ENCODE measurements at regions not wholly inside any gene's neighbourhood (a gene's known extent, or its start where the extent isn't known, plus 50 kb on each side); places are given as distances from the start of the nearest gene placed in this dataset.
A peak's percentile ranks its signal among the peaks of the same experiment; 100 is the strongest.

- peak; percentile 43 for DNase-seq
Measured at GRCh38 chr18:10289951-10290637, 164.3 kb upstream of the APCDD1 start.

GRCh38 chr18:10290638-10291235 lies 163.7 kb upstream of the APCDD1 start:
- DNase-seq, result no peak

GRCh38 chr18:10291568-10291981 lies 162.9 kb upstream of the APCDD1 start:
- DNase-seq, result peak; percentile 33

GRCh38 chr18:10293966-10294365 lies 160.5 kb upstream of the APCDD1 start:
- no peak for DNase-seq

- no peak for DNase-seq
Measured at GRCh38 chr18:10295751-10296150, 158.7 kb upstream of the APCDD1 start.

GRCh38 chr18:10296491-10296890 lies 157.9 kb upstream of the APCDD1 start:
- DNase-seq, result peak; percentile 39

- no peak for DNase-seq
Measured at GRCh38 chr18:10297086-10297485, 157.3 kb upstream of the APCDD1 start.

- DNase-seq, result no peak
Measured at GRCh38 chr18:10298346-10298745, 156.1 kb upstream of the APCDD1 start.

GRCh38 chr18:10299643-10300042 lies 154.8 kb upstream of the APCDD1 start:
- DNase-seq, result peak; percentile 82

- DNase-seq, result no peak
Measured at GRCh38 chr18:10300739-10301138, 153.7 kb upstream of the APCDD1 start.

- no peak for DNase-seq
Measured at GRCh38 chr18:10301831-10302483, 152.5 kb upstream of the APCDD1 start.

GRCh38 chr18:10303171-10303570 lies 151.3 kb upstream of the APCDD1 start:
- no peak for DNase-seq

GRCh38 chr18:10304853-10305252 lies 149.6 kb upstream of the APCDD1 start:
- DNase-seq, result peak; percentile 95

GRCh38 chr18:10306779-10307178 lies 147.7 kb upstream of the APCDD1 start:
- no peak for DNase-seq

- no peak for DNase-seq
Measured at GRCh38 chr18:10308154-10308553, 146.3 kb upstream of the APCDD1 start.

- DNase-seq, result no peak
Measured at GRCh38 chr18:10310626-10311025, 143.8 kb upstream of the APCDD1 start.

- DNase-seq, result peak; percentile 44
Measured at GRCh38 chr18:10312326-10313015, 142.0 kb upstream of the APCDD1 start.

GRCh38 chr18:10313016-10313342 lies 141.5 kb upstream of the APCDD1 start:
- no peak for DNase-seq

GRCh38 chr18:10314066-10314465 lies 140.4 kb upstream of the APCDD1 start:
- no peak for DNase-seq

GRCh38 chr18:10315522-10315921 lies 138.9 kb upstream of the APCDD1 start:
- no peak for DNase-seq

- no peak for DNase-seq
Measured at GRCh38 chr18:10316778-10317177, 137.7 kb upstream of the APCDD1 start.

- no peak for DNase-seq
Measured at GRCh38 chr18:10317864-10318690, 136.4 kb upstream of the APCDD1 start.

GRCh38 chr18:10318691-10318970 lies 135.8 kb upstream of the APCDD1 start:
- DNase-seq, result no peak
